Keratinocyte (primary cell): ENCODE measurements at regions not wholly inside any gene's neighbourhood (a gene's known extent, or its start where the extent isn't known, plus 50 kb on each side); places are given as distances from the start of the nearest gene placed in this dataset.

Experiments
- EZH2 ChIP-seq: IDR thresholded peaks from one replicate; pipeline ENCODE4 v1.6.1; 2012; ENCODE audit warnings: inconsistent platforms, mild to moderate bottlenecking, low read length, moderate library complexity
- TF ChIP-seq, protein P1 (sequence below), 3 experiments: IDR thresholded peaks in 1 of 3; conservative IDR thresholded peaks in 1 of 3; optimal IDR thresholded peaks in 1 of 3; 2 replicates in 2 of 3; 3 replicates in 1 of 3; pipeline versions ENCODE3 to v1.5.1; 2011; ENCODE audit warnings: low read length in 3 of 3, mild to moderate bottlenecking in 3 of 3, moderate library complexity in 2 of 3, control low read depth in 1 of 3, inconsistent platforms in 1 of 3; ENCODE audit not compliant: insufficient read depth in 2 of 3; ENCODE audit errors: extremely low read depth in 1 of 3

DNA sequence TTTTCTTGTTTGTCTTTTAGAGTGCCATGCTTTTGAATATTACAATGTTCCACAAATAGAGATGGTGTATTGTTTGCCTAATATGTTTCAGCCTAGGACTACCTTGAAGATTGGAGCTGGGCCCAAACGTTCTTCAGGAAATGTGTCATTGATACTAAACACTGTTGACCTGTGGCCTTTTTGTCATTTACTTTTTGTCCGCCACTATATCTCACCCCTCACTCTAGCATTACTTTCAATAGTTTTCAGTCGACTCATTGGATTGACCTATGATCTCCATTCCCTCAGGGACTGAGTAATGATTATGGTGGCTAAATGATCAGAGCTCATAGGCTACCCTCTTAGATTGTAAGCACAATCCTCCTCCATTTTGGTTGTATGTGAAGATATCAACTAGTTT is 115.8 kb downstream of the NUDT12 start:
- TF ChIP-seq, protein P1, sequence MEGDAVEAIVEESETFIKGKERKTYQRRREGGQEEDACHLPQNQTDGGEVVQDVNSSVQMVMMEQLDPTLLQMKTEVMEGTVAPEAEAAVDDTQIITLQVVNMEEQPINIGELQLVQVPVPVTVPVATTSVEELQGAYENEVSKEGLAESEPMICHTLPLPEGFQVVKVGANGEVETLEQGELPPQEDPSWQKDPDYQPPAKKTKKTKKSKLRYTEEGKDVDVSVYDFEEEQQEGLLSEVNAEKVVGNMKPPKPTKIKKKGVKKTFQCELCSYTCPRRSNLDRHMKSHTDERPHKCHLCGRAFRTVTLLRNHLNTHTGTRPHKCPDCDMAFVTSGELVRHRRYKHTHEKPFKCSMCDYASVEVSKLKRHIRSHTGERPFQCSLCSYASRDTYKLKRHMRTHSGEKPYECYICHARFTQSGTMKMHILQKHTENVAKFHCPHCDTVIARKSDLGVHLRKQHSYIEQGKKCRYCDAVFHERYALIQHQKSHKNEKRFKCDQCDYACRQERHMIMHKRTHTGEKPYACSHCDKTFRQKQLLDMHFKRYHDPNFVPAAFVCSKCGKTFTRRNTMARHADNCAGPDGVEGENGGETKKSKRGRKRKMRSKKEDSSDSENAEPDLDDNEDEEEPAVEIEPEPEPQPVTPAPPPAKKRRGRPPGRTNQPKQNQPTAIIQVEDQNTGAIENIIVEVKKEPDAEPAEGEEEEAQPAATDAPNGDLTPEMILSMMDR (optimal IDR thresholded peaks at IDR 0.05 in 1 of 3, IDR thresholded peaks at IDR 0.05 in 1 of 3, conservative IDR thresholded peaks at IDR 0.05 in 1 of 3; ENCODE audit: extremely low read depth in 1 of 3, insufficient read depth in 2 of 3, low read length in 3 of 3): no peak
- TF ChIP-seq EZH2: no peak
